Erythroblast (primary cell): ENCODE measurements at regions not wholly inside any gene's neighbourhood (a gene's known extent, or its start where the extent isn't known, plus 50 kb on each side); places are given as distances from the start of the nearest gene placed in this dataset.
"Not testable (repeated sequence)": the region's sequence is repeated elsewhere in the genome, so short reads cannot be mapped to it uniquely, and the experiment has no call there.

Experiments
- DNase-seq, 2 experiments: peaks; one replicate each; lab custom pipeline; 2025; lab: John Stamatoyannopoulos, UW
- GATA1 ChIP-seq: IDR thresholded peaks from 2 replicates; pipeline ENCODE4 v1.6.1; 2011; ENCODE audit warnings: low read depth, mild to moderate bottlenecking, control low read depth, low read length, moderate library complexity
- POLR2A ChIP-seq: IDR thresholded peaks from 2 replicates; pipeline ENCODE4 v1.6.1; 2011; ENCODE audit warnings: mild to moderate bottlenecking, low read length

DNA sequence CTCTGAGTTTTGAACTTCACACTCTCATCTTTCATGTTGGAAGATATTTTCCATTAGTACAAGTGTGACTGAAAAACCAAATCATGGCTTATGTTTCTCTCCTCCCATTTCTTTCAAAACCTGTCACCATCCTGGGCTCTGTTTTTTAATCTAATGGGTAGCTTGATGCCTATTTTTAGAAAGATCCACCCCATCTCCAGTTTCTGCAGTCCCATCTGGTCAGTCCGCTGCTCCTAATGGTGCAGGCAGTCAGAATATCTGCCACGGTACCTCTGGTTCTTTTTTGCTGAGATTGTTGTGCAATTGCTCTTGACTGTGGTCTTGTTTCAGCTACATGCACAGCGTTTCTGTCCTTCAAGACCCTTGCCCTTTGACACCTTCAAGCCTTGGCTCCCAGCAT lies 240.9 kb upstream of the CADM2 start:
- no peak for DNase-seq
- TF ChIP-seq GATA1 = no peak
- no peak for TF ChIP-seq POLR2A

DNA sequence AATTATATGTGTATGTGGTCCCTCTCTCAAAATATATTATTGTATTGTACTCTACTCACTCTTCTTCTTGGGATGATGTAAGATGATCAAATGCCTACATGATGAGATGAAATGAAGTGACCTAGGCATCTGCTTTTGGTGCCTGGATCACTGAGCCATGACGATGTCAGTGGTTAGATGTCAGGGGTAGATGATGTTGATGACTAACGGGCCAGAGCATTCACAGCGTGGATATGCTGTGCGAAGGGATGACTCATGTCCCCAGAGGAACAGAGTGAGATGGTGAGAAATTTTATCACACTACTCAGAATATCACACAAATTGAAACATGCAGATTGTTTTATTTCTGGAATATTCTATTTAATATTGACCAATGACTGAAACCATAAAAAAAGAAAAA lies 233.9 kb upstream of the CADM2 start:
- TF ChIP-seq POLR2A (no peak), GATA1 (no peak)
- peak in 1 of 2 experiments; percentile 0 for DNase-seq

DNA sequence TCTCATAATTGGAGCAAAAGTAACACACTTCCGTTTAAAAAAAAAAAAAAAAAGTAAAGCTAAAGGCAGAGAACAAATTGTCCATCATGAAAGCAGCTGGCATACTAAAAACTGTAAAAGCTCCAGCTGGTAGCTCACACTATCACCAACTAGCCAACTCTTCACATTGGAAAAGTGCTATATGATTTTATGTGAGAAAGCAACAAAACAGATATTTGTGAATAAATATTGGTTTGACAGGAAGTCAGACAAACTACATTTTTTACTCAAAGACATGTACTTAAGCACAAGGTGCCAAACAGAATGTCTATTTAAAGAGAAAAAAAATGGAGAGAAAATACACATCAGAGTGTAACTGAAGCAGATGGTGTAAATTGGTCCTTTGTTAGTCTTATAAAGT lies 231.2 kb upstream of the CADM2 start:
- no peak for DNase-seq
- no peak for TF ChIP-seq POLR2A
- TF ChIP-seq GATA1 = no peak

DNA sequence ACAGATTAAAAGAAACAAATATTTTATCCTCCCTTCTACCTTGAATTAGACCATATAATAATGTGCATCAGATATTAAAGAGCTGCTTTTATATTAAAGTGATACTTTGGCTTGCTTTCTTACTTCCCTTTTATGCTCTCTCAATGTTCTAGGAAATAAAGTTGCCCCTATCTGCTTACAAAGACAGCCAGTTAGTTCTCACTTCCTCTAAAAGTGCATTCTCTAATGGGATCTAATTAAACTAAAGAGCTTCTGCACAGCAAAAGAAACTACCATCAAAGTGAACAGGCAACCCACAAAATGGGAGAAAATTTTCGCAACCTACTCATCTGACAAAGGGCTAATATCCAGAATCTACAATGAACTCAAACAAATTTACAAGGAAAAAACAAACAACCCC lies 224.1 kb upstream of the CADM2 start:
- not testable (repeated sequence) for DNase-seq

DNA sequence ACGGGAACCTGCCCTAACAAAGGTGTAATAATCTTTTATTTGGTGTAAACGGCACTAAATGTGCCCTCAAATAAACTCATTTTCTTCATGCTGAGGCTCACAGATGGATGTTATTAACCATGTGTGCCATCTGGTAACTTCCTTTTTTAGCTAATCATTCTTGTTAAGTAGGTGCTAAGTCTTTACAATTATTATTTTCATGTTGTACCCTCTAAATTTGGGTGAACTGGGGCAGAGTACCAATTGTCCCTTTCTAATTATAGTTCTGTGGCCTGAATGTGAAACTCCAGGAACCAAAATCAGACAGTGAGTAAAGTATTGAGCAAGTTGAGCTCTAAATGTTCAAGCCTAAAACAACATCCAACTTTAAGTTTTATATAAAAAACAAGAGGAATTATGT lies 220.7 kb upstream of the CADM2 start:
- no peak for DNase-seq
- no peak for TF ChIP-seq GATA1
- TF ChIP-seq POLR2A = no peak

DNA sequence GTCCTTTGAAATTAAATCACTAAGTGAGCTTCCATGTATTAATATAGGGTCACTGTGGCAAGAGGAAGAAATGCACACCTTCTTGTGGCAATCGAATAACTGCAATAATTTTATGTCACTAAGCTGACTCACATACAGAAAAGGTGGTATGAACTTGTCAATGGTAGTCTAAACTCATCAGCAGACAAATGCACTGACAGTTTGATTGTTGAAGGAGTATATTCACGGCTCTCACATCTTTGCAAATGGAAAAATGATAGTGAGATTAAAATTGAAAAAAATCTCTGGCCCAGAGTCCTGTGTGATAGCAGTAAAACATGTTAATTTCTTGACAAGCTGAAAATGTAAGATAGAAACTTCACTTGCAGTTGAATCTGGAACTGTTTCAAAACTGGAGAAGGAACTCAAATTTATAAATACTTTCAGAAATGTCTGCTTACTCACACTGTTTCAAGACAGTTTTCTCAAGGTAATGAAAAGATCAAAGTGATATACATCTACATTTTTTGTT lies 215.8 kb upstream of the CADM2 start:
- TF ChIP-seq POLR2A (no peak), GATA1 (no peak)
- no peak for DNase-seq

DNA sequence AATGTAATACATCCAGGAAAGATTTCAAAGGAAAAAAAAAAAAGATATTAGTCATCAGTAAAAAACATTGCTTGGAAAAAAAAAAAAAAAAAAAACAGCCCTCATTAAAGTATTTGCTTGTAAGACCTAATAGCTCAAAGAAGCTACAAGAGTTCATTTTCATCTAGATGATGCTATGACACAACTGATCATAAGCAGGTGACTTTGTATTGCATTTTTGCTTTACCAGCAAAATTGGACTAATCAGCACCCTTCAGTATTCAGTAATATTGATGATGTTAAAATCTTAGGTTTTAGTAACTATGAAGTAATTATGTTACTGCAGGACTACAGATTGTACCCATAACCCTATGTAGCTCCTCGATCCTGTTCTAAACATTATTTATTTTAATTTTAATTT lies 214.7 kb upstream of the CADM2 start:
- DNase-seq = no peak
- TF ChIP-seq GATA1 (no peak), POLR2A (no peak)

DNA sequence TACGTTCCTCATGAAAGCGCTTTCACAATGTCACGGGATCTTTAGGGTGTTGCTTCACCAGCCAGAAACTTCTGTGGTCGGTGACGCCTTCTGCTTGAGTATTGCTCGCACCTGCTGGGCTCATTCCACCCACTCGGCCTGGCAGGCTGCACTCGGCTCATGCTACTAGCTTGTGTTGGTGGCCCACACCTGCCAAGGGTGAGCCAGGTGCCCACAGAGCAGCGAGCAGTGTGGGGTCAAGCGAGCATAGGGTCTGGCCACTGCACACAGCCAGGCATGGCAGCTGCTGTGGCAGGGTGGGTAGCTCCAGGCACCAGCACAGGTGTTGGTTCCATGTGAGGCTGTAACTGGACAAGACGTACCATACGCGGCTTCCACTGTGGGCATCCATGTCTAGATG lies 202.9 kb upstream of the CADM2 start:
- DNase-seq = no peak
- TF ChIP-seq GATA1 (no peak), POLR2A (no peak)

DNA sequence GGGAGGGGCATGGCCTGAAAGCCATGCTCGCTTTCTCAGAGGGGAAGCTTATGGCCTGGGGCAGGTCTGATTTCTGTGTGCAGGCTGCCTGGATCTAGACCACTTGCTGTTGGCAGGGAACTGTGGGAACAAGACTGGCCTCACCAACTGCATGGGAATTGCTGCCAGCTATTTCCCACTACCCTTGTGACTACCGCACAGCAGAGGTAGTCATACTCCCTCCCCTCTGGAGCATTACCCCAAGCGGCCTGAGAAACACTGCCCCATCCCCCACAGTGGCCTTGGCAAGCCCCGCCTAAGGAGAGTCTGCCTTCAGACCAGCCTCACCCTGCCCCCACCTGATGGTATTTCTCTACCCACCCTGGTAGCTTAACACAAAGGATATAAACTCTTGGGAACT lies 199.4 kb upstream of the CADM2 start:
- TF ChIP-seq POLR2A = no peak
- no peak for TF ChIP-seq GATA1
- DNase-seq = no peak

DNA sequence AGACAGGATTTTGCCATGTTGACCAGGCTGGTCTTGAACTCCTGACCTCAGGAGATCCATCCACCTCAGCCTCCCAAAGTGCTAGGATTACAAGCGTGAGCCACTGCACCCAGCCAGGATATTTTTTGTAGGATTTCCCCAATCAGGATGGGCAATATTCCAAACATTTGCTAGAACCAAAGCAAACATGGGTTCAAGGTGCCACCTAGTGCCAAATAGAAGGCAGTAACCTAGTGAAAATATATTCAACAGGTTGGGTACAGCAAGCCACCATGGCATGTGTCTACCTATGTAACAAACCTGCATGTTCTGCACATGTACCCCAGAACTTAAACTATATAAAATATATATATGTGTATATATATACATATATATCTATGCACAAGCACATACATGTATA lies 185.9 kb upstream of the CADM2 start:
- no peak for TF ChIP-seq GATA1
- TF ChIP-seq POLR2A = no peak

DNA sequence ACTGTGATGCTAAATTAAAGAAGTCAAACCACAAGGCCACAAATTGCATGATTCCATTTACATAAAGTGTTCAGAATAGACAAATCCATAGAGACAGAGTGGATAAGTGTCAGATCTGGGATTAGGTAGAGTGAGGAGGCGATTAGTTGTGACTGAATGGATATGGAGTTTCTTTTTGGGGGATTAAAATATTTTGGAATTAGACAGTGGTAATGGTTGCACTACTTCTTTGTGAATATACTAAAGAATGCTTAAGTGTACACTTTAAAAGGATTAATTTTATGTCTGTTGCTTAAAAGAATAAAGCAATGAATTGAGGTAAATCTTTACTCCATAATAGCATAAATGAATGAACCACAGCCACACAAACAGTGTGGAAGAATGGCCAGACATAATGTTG lies 175.5 kb upstream of the CADM2 start:
- TF ChIP-seq GATA1 (no peak), POLR2A (no peak)
- no peak for DNase-seq

More for the DNA sequence above, 185.9 kb upstream of the CADM2 start:
- no peak for DNase-seq

DNA sequence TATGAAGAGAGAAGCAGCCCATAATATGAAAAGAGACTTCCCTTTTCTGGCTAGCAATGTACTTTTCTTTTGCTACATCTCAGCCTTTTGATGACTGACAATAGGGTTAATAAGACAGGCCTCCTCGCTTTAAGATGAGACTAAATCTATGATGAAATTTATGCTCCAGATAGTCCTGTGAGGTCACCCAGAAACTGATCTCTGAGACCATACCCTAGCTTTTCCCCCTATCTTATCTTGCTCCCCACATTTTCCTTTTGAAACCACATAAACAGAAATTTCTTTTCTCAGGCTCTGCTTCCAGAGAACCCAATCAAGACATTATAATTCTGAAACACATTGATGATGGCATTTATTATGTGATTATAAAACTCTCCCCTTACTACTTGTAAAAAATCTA lies 168.8 kb upstream of the CADM2 start:
- TF ChIP-seq POLR2A = no peak
- TF ChIP-seq GATA1 = no peak
- DNase-seq = no peak

DNA sequence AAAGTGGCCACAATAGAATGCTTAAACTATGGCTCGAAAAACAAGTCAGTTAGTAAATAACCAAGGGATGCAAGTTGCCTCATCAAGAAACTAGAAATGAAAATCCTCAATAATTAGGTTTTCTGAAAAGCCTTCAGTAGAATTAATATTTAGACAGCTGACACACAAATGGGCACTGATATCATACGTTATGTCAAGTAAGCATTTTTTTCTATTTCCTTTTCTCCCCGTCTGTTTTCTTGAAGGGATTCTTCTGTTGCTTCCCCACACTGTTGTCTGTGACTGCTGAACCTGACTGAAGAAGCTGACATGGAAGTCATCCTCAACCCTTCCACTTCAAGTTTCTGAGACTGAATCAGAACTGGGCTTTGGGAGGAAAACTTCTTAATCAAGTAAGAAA lies 151.8 kb upstream of the CADM2 start:
- no peak for TF ChIP-seq GATA1
- TF ChIP-seq POLR2A = no peak
- no peak for DNase-seq

DNA sequence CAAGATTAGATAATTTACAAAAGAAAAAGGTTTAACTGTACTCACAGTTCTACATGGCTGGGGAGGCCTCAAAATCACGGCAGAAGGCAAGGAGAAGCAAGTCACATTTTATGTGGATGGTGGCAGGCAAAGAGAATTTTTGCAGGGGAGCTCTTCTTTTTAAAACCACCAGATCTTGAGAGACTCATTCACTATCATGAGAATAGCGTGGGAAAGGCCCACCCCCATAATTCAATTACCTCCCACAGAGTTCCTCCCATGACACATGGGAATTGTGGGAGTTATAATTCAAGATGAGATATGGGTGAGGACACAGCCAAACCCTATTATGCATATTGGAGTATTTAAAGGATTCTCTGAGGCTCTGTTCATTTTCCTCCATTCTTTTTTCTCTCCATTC lies 138.7 kb upstream of the CADM2 start:
- no peak for TF ChIP-seq GATA1
- TF ChIP-seq POLR2A = no peak
- DNase-seq = no peak

DNA sequence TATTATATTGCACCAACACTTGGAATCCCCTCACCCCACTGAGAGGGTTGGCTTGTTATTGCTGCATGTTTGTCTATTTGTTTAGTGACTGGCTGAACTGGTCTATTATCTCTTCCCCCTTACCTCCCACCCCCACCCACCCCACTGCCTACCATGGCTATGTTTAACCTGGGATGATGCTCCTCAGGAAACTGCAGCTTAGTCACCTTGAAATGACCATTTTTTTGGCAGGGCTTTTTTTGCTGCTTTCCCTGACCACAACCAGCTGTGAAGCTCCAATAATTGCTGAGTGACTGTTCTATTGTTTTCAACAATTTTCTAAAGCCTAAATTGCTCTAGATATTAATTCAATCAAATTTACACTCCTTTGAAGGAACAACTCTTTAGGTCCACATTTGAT lies 137.9 kb upstream of the CADM2 start:
- TF ChIP-seq GATA1 (no peak), POLR2A (no peak)
- DNase-seq = no peak

DNA sequence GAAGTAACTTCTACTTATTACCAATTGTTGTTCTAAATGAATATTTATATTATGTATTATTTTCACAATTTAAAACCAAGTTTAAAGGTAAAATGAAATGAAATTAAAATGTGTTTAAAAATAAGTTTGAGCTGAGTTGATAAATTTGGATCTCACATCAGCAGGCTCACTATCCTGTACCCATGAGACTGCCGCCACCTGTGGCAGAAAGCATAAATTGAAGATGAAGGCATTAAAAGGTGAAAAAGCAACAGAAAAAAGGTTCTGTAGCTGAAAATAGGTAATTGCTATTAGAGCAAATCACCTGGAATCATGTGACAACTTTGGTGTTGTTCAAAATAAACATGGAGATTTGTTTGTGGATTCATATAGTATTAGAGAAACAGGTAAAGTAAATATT lies 133.0 kb upstream of the CADM2 start:
- no peak for DNase-seq
- TF ChIP-seq POLR2A (no peak), GATA1 (no peak)
